Tongue (tissue), 1 donor: ENCODE measurements at regions not wholly inside any gene's neighbourhood (a gene's known extent, or its start where the extent isn't known, plus 50 kb on each side); places are given as distances from the start of the nearest gene placed in this dataset.
"Not testable (repeated sequence)": the region's sequence is repeated elsewhere in the genome, so short reads cannot be mapped to it uniquely, and the experiment has no call there.

Source experiments
- DNase-seq: peaks from one replicate; pipeline ENCODE4 v3.0.0-alpha.2; 2015

DNA sequence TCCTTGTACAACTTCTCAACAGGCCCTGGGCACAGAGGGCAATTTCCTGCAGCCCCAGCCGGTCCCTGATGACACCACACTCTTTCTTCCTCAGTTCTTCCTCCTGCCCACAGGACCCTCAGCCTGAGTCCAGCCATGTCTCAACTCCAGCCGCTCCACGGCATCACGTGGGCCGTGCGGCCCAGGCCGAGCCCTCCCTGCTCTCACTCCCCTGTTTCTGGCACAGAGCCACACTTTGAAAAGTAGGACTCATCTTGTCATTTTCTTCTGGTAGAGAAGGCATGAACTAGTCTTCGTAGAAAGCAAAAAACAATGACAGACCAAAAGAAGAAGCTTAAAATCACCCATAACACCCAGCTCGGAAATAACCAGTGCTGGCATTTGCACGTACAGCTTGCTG, 404.7 kb upstream of the IRX1 start:
- no peak for DNase-seq

DNA sequence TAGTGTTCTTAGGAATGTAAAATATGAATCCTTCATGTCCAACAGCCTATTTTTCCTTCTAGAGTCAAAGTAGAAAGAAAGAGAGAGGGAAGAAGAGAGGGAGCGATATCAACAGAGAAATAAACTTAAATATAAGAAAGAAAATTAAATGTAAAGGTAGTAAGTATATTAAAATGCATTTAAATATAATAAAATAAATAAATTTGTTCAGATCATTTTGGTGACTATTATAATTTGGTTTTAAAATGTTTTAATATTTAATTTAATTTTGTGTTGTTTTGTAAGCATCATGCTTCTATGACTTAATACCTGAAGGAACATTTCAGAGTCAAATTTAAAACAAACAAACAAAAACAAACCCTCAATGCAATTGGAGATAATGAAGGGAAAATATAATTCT, 405.2 kb upstream of the IRX1 start:
- DNase-seq, result no peak

DNA sequence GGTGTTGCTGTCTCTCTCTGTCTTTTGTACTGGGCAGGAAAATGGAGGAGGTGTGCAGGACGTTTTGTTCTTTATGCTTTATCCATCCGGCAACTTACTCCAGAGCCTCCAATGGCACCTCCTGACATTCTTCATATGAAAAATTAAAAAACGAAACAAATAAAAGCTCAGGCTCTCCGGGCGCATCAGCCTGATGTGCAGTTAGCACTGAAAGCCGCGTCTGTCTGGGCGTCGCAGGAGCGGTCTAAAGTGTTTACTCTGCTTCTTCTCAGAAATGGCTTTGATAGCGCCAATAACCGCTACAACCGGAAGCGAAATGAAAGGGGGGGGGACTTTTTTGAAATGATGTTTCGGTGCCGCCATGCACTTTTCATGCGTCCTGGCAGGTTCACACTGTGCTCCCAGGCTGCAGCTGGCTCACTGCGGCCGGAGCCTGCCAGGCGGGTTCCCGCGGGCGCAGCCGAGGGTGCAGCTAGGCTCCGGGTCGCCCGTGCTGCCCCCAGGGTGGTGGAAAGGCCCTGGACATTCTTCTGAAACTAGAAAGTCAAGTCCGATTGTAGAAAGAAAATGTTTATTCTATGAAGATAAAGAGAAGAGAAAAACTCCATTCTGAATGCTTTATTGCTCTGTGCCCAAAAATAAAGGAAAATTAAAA, 407.7 kb upstream of the IRX1 start:
- DNase-seq, result no peak

DNA sequence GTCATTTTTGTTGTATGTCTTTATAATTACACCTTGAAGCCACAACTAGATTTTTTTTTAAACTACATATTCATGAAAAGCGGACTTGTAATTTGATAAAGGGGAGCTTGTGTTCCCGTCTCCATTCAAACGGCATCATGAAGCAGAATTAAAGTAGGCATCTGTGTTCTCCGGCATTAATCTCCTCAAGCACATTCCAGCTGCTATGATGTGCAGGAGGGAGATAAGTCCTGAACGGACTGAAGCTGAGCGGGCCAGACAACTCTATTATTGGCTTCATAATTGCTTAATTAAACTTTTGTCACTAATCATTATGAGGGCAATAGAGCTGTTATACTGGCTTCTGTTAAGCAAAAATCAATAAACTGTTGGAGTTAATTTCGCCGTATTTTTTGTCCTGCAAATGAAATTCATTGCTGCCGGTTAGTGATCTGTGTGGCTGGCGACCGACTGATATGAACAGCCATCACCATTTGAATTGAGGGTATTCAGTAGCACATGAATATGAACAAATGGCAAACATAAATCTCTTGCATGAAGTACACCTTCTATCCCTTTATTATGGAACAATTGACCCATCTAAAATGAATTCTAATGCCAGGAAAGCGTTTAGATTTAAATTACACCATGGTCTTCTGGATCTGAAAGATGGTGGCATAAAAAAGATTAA, 408.8 kb upstream of the IRX1 start:
- DNase-seq, result peak; percentile 15

DNA sequence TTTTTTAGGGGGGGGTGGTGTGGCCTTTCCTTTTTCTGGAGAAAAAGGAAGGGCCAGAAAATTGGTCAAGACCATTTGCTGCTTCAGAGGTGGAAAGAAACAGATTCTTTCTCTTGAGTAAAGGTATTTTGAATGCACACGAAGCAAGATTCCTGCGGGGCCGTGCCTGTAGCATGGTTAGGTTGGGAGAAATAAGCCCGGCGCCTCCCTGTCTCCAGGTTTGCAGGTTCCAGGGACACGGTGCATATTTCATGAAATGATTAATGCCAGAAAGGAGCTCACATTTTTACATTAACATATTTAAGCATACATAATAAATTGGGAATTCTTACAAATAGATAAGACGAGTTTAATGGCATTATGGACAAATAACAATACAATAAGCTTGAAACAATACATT, 409.5 kb upstream of the IRX1 start:
- DNase-seq, result no peak

DNA sequence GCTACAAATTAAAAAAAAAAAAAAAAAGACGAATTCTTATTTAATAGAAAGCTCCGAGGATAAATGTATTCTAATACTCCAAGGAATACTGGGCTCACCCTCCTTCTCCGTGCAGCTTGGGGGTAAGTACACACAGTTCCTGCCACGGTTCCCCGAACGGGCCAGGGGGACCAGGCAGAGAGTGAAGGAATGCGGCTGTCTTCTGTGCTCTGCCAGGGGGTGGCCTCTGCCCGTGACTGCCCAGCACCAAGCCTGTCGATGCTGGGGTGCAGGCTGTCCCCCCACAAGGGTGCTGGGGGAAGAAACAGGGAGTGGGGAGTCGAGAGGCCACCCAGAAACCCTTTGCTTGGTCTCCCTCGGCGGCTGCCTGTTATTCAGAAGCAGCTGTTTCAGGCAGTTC, 410.1 kb upstream of the IRX1 start:
- DNase-seq, result no peak

DNA sequence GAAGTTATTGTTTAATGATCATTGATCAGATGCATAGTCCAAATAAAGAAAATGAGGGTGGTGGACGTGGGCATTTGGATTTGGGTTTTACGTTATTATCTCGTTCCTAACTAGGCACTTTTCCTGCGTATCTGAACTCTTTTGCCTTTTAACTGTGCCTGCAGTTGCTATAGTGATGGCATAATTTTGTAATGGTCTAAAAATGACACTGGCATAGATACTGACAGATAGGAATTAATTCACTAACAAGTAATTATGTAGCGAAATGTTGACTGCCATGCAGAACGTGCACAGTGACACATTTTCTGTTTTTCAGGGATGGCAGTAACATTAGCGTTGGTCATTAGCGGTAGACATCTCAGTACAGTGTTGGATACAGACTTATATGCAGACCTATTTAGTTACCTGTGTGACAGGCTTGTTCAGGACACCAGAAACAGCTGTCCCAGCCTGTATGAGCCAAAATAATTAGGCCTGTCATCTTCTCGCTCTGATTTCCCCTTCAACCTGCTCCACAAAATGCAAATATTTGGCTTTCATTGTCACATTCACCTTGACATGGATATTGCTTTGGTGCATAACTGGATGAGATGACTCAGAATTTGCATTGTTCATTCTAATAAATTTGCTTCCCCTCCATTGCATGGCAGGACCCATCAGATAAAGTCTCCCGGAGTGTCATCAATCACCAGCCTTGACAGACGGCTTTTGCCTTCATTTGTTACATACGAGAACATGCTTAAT, 413.3 kb upstream of the IRX1 start:
- no peak for DNase-seq

DNA sequence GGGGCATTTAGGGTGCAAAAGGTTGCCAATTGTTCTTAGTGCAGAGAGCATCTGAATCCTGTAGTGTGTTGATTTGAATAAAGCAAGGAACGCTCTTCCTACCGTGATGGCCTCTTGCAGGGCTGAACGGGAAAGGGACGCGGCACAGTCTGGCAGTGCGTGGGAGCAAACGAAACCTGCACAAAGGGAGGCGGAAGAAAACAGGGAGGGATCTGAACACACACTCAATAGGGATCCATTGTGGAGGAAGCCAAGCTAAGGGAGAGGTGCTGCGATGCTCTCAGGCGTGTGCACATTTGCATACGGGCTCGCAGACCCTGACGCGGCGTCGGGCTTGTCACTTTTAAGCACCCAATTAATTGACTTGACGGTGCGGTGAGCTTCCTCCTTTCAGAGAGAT, 414.0 kb upstream of the IRX1 start:
- DNase-seq, result no peak

DNA sequence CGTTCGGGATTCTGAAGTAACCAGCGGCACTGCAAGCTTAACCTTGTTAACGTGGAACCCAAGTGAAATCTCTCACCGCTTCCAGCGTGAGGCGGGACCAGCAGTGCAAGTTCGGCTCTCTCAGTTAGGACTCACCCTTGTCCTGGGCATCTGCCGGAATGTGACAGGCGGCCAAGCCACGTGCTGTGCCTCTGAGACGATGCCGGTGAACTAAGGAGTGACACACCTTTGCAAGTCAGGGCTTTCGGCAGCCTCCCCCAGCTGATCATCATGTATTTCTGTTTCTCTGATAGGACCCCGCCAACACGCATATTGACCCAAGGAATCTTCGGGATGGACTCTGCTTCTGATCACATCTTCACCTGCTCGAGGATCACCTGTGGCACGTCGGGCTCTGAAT, 415.0 kb upstream of the IRX1 start:
- no peak for DNase-seq

DNA sequence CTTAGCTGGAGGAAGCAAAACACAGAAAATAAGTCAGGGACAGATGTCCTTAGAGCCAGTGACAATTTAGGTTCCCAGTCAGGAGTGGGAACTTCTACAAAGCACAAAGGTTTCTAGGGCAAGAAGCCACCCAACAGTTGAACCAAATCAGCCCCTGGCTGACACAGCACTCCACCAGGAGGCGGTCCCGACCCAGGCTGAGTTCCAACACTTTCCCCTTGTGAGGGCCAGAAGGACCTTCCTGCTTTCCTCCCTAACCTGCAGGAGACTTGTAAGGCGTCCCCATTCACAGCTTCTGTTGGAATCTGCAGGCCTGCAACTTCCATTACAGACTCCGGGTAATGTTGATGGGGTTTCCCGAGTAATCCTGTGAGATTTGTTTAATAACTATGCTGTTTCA, 416.4 kb upstream of the IRX1 start:
- no peak for DNase-seq

DNA sequence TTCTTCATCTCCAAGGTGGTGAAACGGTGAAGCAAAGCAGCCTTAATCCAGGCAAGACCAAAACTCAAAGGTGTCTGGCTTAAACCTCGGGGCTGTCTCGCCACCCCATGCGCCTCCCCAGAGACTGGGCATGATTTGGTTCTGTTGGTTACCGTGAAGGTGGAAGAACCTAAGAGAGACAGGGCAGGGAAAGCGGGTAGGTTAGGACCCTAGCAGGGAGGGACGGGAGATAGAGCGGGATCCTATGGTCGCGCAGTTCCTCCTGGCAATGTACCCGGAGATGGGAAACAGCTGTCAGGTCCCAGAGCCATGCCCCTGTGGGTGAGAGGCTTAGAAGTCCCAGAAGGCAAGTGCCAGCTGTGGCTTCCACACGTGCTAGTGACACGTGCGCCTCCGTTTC, 418.3 kb upstream of the IRX1 start:
- no peak for DNase-seq

DNA sequence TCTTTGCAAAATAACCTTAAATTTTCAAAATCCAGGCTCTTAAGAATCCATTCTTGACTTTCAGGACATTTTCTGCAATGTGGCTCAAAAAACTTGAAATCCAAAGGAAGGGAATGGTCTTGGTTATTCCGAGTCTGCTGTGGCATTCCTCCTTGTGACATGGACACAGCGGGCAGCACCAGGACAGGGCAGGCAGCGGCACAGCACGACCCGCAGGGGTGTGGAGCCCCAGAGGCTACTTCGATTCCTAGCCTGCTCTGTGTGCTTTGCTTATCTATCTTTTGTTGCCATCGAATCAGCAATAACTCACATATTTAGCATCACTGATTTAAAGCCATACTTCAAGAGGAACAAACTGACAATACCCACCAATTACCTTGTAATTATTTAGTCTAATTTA, 420.2 kb upstream of the IRX1 start:
- no peak for DNase-seq

DNA sequence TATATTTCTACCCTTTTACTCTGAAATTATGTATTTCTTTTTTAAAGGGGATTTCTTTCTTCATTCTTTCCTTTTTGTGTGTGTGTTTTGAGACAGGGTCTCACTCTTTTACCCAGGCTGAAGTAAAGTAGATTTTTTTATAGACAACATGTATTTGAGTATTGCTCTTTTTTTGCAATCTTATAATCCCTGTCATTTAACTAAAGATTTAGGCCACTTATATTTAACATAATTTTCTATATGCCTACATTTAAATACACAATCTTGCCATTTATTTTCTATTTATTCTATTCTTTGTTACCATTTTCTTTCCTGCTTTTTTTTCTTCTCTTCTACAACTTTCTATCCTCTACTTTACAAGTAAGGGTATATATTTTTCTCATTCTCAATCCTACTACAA, 416.0 kb upstream of the IRX2 start:
- DNase-seq, result no peak

DNA sequence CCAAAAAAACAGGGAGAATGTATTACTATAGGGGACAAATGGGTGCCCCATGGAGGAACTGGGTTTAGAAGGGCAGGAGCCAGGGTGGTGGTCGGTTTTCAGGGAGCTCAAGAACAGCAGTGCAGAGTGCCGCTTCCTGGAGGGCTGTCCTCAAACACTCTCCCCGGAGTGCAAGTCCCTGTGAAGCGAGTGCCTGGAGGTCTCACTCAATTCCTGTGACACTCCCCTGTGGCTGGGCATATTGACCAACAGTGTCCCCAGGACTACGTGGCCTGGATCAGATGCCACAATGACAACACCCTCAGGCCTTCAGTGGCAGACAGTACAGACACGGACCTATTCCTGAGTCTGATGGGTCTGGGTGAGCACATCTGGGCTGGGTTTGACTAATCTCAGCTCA, 412.1 kb upstream of the IRX2 start:
- DNase-seq, result no peak

DNA sequence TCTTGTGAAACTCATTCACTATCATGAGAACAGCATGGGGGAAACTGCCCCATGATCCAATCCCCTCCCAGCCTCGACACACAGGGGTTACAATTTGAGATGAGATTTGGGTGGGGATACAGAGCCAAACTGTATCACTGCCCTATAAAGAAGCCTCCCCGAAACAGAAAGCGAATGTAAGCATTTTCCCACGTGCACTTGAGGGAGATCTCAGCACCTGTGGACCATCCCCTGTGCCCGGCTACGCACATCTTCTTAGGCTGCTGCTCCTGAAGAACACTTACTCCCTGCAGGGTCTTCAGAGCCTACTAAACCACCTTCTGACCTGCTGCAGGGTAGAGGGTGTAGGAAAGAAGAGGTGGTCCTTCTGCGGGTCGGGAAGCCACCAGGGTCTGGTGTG, 410.2 kb upstream of the IRX2 start:
- DNase-seq, result no peak

DNA sequence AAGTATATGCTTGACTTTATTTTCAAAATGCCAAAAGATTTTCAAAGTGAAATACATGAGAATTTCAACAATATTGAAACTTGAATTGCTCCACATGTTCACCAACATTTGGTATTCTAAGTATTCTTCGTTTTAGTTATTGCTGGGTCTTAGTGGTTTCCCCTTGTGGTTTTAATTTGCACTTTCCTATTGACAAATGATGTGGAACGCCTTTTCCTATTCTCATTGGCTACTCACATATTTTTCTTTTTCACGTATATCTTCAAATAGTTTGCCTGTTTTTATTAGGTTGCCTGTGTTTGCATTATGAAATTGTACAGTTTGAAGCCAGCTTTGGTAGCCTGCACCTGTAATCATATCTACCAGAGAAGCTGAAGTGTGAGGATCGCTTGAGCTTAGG, 405.7 kb upstream of the IRX2 start:
- no peak for DNase-seq

DNA sequence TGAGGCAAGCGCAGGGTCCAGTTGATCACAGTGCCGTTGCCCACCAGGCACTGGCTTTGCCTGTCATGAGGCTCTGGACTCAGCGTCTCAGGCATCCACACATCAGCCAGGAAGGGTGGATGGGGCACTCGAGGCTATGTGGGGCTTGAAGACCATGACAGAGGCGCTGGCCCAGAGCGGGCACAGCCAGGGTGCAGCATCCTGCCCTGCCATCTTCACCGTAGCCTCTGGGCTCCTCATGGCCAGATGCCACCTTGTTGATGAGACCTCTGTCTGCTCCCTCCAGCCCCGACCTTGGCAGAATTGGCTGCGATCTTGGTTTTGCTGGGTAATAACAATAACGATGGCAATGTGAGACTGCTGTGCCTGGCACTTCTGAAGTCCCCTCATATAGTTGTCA, 404.2 kb upstream of the IRX2 start:
- DNase-seq, result no peak

DNA sequence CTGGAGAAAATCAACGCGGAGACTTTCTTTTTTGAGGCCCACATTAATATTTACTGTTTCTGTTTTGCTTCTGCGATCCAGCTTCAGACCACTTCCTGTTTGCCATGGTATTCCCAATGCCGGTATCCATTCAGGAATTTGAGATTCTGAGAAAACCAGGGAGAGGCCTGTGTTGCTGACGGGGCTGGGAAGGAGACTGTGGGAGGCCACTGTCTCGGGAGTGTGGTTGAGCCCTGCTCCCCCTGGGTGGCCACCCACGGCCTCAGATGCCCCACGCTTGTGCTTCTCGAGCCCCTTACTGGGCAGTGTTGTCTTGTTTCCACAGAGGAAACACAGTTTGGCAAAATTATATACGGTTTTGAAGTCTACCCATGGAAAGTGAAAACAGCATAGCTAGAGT, 403.6 kb upstream of the IRX2 start:
- DNase-seq, result peak; percentile 14

DNA sequence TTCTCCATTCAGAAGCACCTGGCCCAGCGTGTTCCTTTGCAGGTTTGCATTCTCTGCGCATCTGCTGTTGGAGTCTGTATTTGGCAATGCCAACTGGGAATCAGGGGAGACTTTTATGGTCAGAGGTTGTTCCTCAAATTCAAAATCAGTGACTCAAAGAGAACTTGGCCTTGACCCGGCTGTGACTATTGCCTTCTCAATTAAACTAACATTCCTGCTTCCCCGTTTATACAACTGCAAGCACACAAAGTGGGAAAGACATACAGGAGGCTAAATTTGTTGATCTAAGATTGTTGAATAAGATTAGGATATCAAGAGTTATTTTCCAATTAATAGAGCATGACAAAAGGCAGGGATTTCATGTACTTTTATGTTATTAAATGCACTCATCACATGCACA, 402.4 kb upstream of the IRX2 start:
- DNase-seq, result no peak

DNA sequence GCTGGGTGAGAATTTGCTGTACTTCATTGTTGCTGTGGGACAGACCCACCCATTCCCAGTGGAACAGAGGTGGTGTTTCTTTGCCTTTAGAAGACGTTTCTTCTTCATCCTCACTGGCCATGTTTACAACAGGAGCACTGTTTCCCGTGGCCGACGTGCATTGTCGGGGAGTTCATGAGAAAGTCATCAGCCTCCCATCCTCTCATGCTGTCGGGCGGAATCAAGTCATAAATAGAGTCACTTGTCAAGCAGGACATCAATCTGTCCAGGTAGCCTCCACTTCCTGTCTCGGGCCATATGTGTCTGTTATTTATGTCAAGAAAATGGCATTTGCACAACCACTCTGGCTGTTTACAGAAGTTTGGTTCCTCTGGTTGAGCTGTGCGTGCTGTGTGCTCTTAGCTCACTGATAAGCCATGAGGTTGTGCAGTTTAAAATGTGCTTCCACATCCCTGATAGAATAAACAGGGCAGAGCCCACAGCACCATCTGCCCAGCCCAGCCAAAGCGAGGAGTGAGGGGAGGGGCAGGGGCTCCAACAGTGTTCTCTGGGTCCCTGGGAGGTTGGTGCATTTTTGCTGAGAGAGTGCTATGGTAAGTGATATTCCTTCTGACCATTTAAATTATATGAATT, 401.9 kb upstream of the IRX2 start:
- DNase-seq, result no peak

DNA sequence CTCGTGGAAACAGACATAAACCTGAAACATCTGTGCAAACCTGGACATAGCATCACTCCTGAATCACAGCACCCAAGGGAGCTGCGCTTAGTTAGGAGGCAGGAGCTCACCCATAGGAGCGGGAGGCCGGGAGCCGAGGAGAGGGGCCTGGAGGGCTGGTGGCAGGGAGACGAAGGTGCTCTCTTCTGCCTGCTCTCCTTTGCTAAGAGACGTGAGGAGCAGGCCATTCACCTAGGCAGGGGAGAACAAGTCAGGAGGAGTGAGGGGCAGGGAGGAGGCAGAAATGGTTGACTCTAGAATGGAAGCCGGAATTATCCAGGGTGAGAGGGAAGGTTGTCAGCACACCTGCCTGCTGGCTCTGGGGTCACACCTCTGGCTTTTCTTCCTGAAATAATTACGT, 398.4 kb upstream of the IRX2 start:
- no peak for DNase-seq

DNA sequence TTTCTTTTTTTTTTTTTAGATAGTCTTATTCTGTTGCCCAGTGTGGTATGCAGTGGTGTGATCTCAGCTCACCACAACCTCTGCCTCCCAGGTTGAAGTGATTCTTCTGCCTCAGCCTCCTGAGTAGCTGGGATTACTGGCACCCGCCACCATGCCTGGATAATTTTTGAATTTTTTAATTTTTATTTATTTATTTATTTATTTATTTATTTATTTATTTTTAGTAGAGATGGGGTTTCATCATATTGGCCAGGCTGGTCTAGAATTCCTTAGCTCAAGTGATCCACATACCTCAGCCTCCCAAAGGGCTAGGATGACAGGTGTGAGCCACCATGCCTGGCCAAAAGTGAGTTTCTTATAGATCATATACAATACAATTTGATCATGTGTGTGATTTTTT, 395.9 kb upstream of the IRX2 start:
- DNase-seq, result not testable (repeated sequence)

DNA sequence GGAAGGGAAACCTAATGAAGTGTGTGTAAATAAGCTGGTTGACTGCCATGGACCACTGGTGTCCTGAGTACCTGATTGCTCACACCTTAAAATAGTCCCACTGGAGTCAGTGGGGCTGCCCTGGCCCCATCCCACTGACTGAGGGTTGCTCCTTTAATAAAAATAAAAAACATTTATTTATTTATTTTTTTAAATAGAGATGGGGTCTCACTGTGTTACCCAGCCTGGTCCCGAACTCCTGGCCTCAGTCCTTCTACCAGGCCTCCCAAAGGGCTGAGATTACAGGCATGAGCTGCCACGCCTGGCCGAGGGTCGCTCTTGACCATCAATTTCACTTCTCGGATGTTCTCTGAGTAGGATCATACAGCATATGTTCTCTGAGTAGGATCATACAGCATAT, 394.2 kb upstream of the IRX2 start:
- DNase-seq, result no peak

DNA sequence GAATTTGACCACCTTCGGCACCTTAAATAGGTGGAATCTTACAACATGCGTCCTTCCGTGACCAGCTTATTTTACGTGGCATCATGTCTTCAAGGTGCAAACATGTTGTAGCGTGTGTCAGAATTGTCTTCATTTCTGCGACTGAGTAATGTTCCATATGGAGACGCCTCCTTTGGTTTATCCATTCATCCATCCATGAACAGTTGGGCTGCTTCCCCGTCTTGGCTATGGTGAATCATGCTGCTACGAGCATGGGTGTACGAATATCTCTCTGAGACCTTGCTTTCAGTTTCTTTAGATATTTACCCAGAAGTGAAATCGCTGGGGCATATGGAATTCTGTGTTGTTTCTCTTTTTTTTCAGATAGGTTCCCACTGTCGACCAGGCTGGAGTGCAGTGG, 391.9 kb upstream of the IRX2 start:
- no peak for DNase-seq
